ENCODE measurements at regions not wholly inside any gene's neighbourhood (a gene's known extent, or its start where the extent isn't known, plus 50 kb on each side); places are given as distances from the start of the nearest gene placed in this dataset.

DNA sequence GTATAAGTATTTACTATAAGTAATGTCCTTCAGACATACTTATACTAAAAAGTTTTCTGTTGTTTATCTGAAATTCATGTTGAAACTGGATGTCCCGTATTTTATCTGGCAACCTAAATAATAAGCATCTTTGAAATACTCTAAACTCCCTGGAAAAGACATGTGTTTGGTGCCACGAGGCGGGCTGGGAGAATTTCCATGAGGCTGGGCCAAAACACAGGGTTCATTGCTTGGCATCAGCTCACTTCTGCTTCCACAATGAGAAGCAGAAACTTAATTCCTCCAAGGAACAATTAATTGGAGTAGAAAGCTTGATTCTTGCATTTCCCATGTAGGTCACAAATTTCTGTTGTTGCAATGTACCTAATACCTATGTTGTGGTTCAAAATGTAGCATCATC is 110.2 kb downstream of the PSMG1 start:
- intact Hi-C loops (cut with micrococcal nuclease; ENCODE audit: unreplicated experiment) (no loop called here), in situ Hi-C loops (cut with HindIII; ENCODE audit: low pct_unique_long_range_greater_than_20kb, low sequenced_read_pairs) (no loop called here)
- TF ChIP-seq POLR2AphosphoS5 (IDR thresholded peaks at IDR 0.05; ENCODE audit: low read depth, low read length) (no peak), SIN3A (IDR thresholded peaks at IDR 0.05; ENCODE audit: borderline replicate concordance, insufficient read depth, low read depth, low read length) (no peak), TCF7L2 (IDR thresholded peaks at IDR 0.05; ENCODE audit: low read depth, low read length) (no peak)
- TF ChIP-seq, protein P1, sequence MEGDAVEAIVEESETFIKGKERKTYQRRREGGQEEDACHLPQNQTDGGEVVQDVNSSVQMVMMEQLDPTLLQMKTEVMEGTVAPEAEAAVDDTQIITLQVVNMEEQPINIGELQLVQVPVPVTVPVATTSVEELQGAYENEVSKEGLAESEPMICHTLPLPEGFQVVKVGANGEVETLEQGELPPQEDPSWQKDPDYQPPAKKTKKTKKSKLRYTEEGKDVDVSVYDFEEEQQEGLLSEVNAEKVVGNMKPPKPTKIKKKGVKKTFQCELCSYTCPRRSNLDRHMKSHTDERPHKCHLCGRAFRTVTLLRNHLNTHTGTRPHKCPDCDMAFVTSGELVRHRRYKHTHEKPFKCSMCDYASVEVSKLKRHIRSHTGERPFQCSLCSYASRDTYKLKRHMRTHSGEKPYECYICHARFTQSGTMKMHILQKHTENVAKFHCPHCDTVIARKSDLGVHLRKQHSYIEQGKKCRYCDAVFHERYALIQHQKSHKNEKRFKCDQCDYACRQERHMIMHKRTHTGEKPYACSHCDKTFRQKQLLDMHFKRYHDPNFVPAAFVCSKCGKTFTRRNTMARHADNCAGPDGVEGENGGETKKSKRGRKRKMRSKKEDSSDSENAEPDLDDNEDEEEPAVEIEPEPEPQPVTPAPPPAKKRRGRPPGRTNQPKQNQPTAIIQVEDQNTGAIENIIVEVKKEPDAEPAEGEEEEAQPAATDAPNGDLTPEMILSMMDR (IDR thresholded peaks at IDR 0.05) = no peak
- TF ChIP-seq, protein P2, sequence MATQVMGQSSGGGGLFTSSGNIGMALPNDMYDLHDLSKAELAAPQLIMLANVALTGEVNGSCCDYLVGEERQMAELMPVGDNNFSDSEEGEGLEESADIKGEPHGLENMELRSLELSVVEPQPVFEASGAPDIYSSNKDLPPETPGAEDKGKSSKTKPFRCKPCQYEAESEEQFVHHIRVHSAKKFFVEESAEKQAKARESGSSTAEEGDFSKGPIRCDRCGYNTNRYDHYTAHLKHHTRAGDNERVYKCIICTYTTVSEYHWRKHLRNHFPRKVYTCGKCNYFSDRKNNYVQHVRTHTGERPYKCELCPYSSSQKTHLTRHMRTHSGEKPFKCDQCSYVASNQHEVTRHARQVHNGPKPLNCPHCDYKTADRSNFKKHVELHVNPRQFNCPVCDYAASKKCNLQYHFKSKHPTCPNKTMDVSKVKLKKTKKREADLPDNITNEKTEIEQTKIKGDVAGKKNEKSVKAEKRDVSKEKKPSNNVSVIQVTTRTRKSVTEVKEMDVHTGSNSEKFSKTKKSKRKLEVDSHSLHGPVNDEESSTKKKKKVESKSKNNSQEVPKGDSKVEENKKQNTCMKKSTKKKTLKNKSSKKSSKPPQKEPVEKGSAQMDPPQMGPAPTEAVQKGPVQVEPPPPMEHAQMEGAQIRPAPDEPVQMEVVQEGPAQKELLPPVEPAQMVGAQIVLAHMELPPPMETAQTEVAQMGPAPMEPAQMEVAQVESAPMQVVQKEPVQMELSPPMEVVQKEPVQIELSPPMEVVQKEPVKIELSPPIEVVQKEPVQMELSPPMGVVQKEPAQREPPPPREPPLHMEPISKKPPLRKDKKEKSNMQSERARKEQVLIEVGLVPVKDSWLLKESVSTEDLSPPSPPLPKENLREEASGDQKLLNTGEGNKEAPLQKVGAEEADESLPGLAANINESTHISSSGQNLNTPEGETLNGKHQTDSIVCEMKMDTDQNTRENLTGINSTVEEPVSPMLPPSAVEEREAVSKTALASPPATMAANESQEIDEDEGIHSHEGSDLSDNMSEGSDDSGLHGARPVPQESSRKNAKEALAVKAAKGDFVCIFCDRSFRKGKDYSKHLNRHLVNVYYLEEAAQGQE (IDR thresholded peaks at IDR 0.05; ENCODE audit: insufficient read depth in 1 of 2, low read depth in 2 of 2, low read length in 1 of 2) = no peak
- no TSS peak for BruUV-seq (replicated peaks)
- Histone ChIP-seq H3K36me3 (ENCODE audit: control insufficient read depth, insufficient read depth, low read length) (no peaks in the 10 kb centered on the region), H3K4me1 (ENCODE audit: control insufficient read depth, insufficient read depth, low read length) (no peaks in the 10 kb centered on the region), H3K27ac (ENCODE audit: low read length) (no peak overlapping the region), H3K9me3 (ENCODE audit: control insufficient read depth, insufficient read depth, low read depth, low read length) (no peaks in the 10 kb centered on the region; the same call in 1 of the 2 replicates), H3K4me3 (ENCODE audit: low read depth in 2 of 2, low read length in 2 of 2) (no peak overlapping the region), H3K27me3 (ENCODE audit: control insufficient read depth, insufficient read depth, low read length) (no peaks in the 10 kb centered on the region)
- DNase-seq (ENCODE audit: low read depth, low spot score) = no peak
- ChIA-PET CTCF (no interaction called here), POLR2A (no interaction called here)
- no peak for ATAC-seq

DNA sequence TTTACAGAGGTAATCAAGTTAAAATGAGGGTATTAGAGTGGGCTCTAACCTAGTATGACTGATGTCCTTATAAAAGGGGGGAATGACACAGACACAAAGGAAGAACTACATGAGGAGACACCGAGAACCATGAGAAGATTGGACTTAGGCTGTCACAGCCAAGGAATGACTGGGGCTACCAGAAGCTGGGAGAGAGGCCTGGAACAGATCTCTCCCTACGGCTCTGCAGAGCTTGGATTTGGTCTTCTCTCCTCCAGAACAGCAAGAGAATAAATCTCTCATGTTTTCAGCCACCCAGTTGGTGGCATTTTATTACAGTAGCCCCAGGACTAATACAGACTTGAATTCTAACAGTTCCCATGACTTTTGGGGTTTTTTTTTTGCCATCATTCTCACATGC is 110.8 kb downstream of the PSMG1 start:
- Histone ChIP-seq H3K4me3 (ENCODE audit: low read depth in 2 of 2, low read length in 2 of 2) (no peak overlapping the region), H3K36me3 (ENCODE audit: control insufficient read depth, insufficient read depth, low read length) (no peaks in the 10 kb centered on the region), H3K4me1 (ENCODE audit: control insufficient read depth, insufficient read depth, low read length) (no peaks in the 10 kb centered on the region), H3K27me3 (ENCODE audit: control insufficient read depth, insufficient read depth, low read length) (no peaks in the 10 kb centered on the region), H3K9me3 (ENCODE audit: control insufficient read depth, insufficient read depth, low read depth, low read length) (no peaks in the 10 kb centered on the region; the same call in 1 of the 2 replicates), H3K27ac (ENCODE audit: low read length) (no peak overlapping the region)
- no TSS peak for BruUV-seq (replicated peaks)
- ATAC-seq (no peak), DNase-seq (ENCODE audit: low read depth, low spot score) (no peak)
- in situ Hi-C loops (cut with HindIII; ENCODE audit: low pct_unique_long_range_greater_than_20kb, low sequenced_read_pairs) (no loop called here), intact Hi-C loops (cut with micrococcal nuclease; ENCODE audit: unreplicated experiment) (no loop called here)
- ChIA-PET CTCF (no interaction called here), POLR2A (no interaction called here)
- TF ChIP-seq, protein P2 (IDR thresholded peaks at IDR 0.05; ENCODE audit: insufficient read depth in 1 of 2, low read depth in 2 of 2, low read length in 1 of 2) = no peak
- TF ChIP-seq, protein P1 (IDR thresholded peaks at IDR 0.05) = no peak
- TF ChIP-seq POLR2AphosphoS5 (IDR thresholded peaks at IDR 0.05; ENCODE audit: low read depth, low read length) (no peak), TCF7L2 (IDR thresholded peaks at IDR 0.05; ENCODE audit: low read depth, low read length) (no peak), SIN3A (IDR thresholded peaks at IDR 0.05; ENCODE audit: borderline replicate concordance, insufficient read depth, low read depth, low read length) (no peak)
